GM23248 (cell line): ENCODE measurements at regions not wholly inside any gene's neighbourhood (a gene's known extent, or its start where the extent isn't known, plus 50 kb on each side); places are given as distances from the start of the nearest gene placed in this dataset.

Experiments used
- EZH2 ChIP-seq: fragments of 200-600 bp; sonication (generic); IDR thresholded peaks from 2 replicates; pipeline ENCODE4 v1.6.1; 2018; ENCODE audit warnings: antibody characterized with exemption, mild to moderate bottlenecking; ENCODE audit not compliant: insufficient read depth, poor library complexity, severe bottlenecking
- EZH2phosphoT487 ChIP-seq: fragments of 200-600 bp; sonication (generic); IDR thresholded peaks from 2 replicates; pipeline ENCODE4 v1.6.1; 2018; ENCODE audit warnings: antibody characterized with exemption, moderate library complexity, mild to moderate bottlenecking, low read depth; ENCODE audit not compliant: insufficient read depth

DNA sequence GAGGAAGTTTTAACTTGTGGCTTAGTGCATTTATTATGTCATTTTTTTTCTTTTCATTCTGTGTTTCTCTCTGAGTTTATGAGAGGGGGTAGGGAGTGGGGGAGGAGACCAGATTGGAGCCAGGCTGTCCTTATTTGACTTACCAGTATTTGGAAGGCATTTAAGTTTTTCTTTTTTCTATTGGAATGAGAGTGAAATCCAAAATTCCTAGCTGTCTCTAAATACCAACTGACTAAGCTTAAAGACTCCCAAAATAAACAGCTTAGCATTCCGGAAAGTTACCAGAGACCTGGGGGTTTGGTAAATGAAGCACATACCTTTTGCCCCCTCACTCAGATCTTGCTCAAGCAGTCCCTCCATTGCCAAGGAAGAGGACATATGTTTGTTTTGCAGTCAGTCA lies 581.9 kb upstream of the BRINP1 start:
- TF ChIP-seq EZH2: no peak
- TF ChIP-seq EZH2phosphoT487: no peak
